GM18511 (cell line): ENCODE measurements at regions not wholly inside any gene's neighbourhood (a gene's known extent, or its start where the extent isn't known, plus 50 kb on each side); places are given as distances from the start of the nearest gene placed in this dataset.
"Not testable (repeated sequence)": the region's sequence is repeated elsewhere in the genome, so short reads cannot be mapped to it uniquely, and the experiment has no call there.

Experiments
- ATAC-seq: cut with Tn5 transposase; IDR thresholded peaks from one replicate; pipeline ENCODE4 v1.9.1; 2021; ENCODE audit warnings: mild to moderate bottlenecking, moderate library complexity; ENCODE audit not compliant: unreplicated experiment

GRCh38 chr2:91422102-91422501, 2730.6 kb downstream of the RPIA start:
- ATAC-seq: not testable (repeated sequence)

GRCh38 chr2:91427148-91427547, 2735.7 kb downstream of the RPIA start:
- not testable (repeated sequence) for ATAC-seq

GRCh38 chr2:91441932-91442245, 2750.4 kb downstream of the RPIA start:
- not testable (repeated sequence) for ATAC-seq

- no peak for ATAC-seq
Observed at GRCh38 chr2:91442246-91442905, 2750.9 kb downstream of the RPIA start.

- ATAC-seq: not testable (repeated sequence)
Observed at GRCh38 chr2:91442906-91443729, 2751.6 kb downstream of the RPIA start.

GRCh38 chr2:91443730-91444115, 2752.2 kb downstream of the RPIA start:
- ATAC-seq: not testable (repeated sequence)

GRCh38 chr2:91445705-91446104, 2754.2 kb downstream of the RPIA start:
- ATAC-seq: not testable (repeated sequence)

- not testable (repeated sequence) for ATAC-seq
Observed at GRCh38 chr2:91446489-91446888, 2755.0 kb downstream of the RPIA start.

- ATAC-seq: not testable (repeated sequence)
Observed at GRCh38 chr2:91446915-91447314, 2755.4 kb downstream of the RPIA start.

- ATAC-seq: not testable (repeated sequence)
Observed at GRCh38 chr2:91447508-91447907, 2756.0 kb downstream of the RPIA start.

GRCh38 chr2:91462292-91462691, 2770.8 kb downstream of the RPIA start:
- not testable (repeated sequence) for ATAC-seq

GRCh38 chr2:91463007-91463406, 2771.5 kb downstream of the RPIA start:
- not testable (repeated sequence) for ATAC-seq

GRCh38 chr2:91466780-91467363, 2775.4 kb downstream of the RPIA start:
- ATAC-seq: not testable (repeated sequence)

GRCh38 chr2:91476244-91476935, 2784.9 kb downstream of the RPIA start:
- not testable (repeated sequence) for ATAC-seq

GRCh38 chr2:91476936-91477246, 2785.4 kb downstream of the RPIA start:
- ATAC-seq: not testable (repeated sequence)

- not testable (repeated sequence) for ATAC-seq
Observed at GRCh38 chr2:91477291-91477690, 2785.8 kb downstream of the RPIA start.

- ATAC-seq: no peak
Observed at GRCh38 chr2:91477731-91478672, 2786.5 kb downstream of the RPIA start.

- not testable (repeated sequence) for ATAC-seq
Observed at GRCh38 chr2:91478851-91479718, 2787.6 kb downstream of the RPIA start.

- not testable (repeated sequence) for ATAC-seq
Observed at GRCh38 chr2:91485226-91485625, 2793.8 kb downstream of the RPIA start.
